A673 (cell line): ENCODE measurements at regions not wholly inside any gene's neighbourhood (a gene's known extent, or its start where the extent isn't known, plus 50 kb on each side); places are given as distances from the start of the nearest gene placed in this dataset.

Experiments used
- EZH2 ChIP-seq: fragments of 200-600 bp; sonication (generic); IDR thresholded peaks from 2 replicates; pipeline ENCODE4 v1.6.1; 2017; ENCODE audit warnings: borderline replicate concordance, low read depth, mild to moderate bottlenecking, mixed read lengths, antibody characterized with exemption, low read length; ENCODE audit not compliant: poor library complexity, severe bottlenecking
- TF ChIP-seq, protein P1 (sequence below): fragments of 300-800, 200-600 bp; sonication (generic); conservative IDR thresholded peaks from 2 replicates; pipeline ENCODE4 v1.5.1; 2017; ENCODE audit warnings: low read depth, mild to moderate bottlenecking, antibody characterized with exemption, low read length, moderate library complexity, mixed read lengths

DNA sequence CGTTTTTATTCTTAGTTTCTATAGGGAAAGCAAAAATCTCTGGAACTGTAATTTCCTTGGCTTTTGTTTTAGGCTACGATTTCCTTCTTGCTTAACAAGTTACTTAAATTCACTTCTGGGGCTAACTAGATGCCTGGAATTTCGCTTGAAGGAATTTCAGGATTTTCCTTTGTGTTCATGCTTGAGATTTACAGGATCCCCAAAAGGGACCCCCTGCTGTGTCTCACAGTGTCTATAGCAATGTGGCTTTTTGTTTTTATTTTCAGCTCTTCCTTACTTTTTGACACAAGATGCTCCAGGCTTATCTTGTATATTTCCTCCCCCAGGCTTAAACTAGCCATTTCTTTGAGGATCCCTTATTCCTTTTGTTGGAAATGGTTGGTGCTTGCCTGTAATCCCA lies 95.5 kb upstream of the DPPA4 start:
- TF ChIP-seq, protein P1, sequence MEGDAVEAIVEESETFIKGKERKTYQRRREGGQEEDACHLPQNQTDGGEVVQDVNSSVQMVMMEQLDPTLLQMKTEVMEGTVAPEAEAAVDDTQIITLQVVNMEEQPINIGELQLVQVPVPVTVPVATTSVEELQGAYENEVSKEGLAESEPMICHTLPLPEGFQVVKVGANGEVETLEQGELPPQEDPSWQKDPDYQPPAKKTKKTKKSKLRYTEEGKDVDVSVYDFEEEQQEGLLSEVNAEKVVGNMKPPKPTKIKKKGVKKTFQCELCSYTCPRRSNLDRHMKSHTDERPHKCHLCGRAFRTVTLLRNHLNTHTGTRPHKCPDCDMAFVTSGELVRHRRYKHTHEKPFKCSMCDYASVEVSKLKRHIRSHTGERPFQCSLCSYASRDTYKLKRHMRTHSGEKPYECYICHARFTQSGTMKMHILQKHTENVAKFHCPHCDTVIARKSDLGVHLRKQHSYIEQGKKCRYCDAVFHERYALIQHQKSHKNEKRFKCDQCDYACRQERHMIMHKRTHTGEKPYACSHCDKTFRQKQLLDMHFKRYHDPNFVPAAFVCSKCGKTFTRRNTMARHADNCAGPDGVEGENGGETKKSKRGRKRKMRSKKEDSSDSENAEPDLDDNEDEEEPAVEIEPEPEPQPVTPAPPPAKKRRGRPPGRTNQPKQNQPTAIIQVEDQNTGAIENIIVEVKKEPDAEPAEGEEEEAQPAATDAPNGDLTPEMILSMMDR: no peak
- TF ChIP-seq EZH2: no peak
